B cell (primary cell): ENCODE measurements at regions not wholly inside any gene's neighbourhood (a gene's known extent, or its start where the extent isn't known, plus 50 kb on each side); places are given as distances from the start of the nearest gene placed in this dataset.

Source experiments
- EZH2 ChIP-seq: IDR thresholded peaks from 2 replicates; pipeline ENCODE4 v1.6.1; 2012; ENCODE audit warnings: borderline replicate concordance, low read depth, mild to moderate bottlenecking, moderate library complexity, low read length; ENCODE audit not compliant: insufficient read depth, poor library complexity, severe bottlenecking
- TF ChIP-seq, protein P1 (sequence below): fragments of 200-600 bp; IDR thresholded peaks from one replicate; pipeline ENCODE4 v1.8.0; 2022; ENCODE audit warnings: antibody characterized with exemption, mild to moderate bottlenecking

GRCh38 chr4:58209551-58209950, 1099.4 kb upstream of the IGFBP7 start:
- TF ChIP-seq, protein P1, sequence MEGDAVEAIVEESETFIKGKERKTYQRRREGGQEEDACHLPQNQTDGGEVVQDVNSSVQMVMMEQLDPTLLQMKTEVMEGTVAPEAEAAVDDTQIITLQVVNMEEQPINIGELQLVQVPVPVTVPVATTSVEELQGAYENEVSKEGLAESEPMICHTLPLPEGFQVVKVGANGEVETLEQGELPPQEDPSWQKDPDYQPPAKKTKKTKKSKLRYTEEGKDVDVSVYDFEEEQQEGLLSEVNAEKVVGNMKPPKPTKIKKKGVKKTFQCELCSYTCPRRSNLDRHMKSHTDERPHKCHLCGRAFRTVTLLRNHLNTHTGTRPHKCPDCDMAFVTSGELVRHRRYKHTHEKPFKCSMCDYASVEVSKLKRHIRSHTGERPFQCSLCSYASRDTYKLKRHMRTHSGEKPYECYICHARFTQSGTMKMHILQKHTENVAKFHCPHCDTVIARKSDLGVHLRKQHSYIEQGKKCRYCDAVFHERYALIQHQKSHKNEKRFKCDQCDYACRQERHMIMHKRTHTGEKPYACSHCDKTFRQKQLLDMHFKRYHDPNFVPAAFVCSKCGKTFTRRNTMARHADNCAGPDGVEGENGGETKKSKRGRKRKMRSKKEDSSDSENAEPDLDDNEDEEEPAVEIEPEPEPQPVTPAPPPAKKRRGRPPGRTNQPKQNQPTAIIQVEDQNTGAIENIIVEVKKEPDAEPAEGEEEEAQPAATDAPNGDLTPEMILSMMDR = no peak
- no peak for TF ChIP-seq EZH2
